HepG2 (cell line): ENCODE measurements at regions not wholly inside any gene's neighbourhood (a gene's known extent, or its start where the extent isn't known, plus 50 kb on each side); places are given as distances from the start of the nearest gene placed in this dataset.

ENCODE experiments used
- FOXM1 ChIP-seq: sonication (generic); formaldehyde crosslinking; IDR thresholded peaks from 2 replicates; pipeline ENCODE4 v1.5.0; 2020; ENCODE audit warnings: missing genetic modification reagents
- NFKBIZ ChIP-seq: IDR thresholded peaks from 2 replicates; pipeline ENCODE4 v1.6.1; 2018; ENCODE audit warnings: missing genetic modification reagents, missing compliant biosample characterization
- PITX1 ChIP-seq: sonication (generic); formaldehyde crosslinking; IDR thresholded peaks from 2 replicates; pipeline ENCODE4 v1.5.1; 2020; ENCODE audit warnings: mild to moderate bottlenecking, missing genetic modification reagents
- POLR2A ChIP-seq, 2 experiments: IDR thresholded peaks; 2 replicates each; pipeline ENCODE4 v1.6.1; 2011; ENCODE audit warnings: low read depth in 2 of 2, low read length in 2 of 2, mild to moderate bottlenecking in 1 of 2, moderate library complexity in 1 of 2; ENCODE audit not compliant: insufficient read depth in 1 of 2
- SIN3A ChIP-seq: IDR thresholded peaks from 2 replicates; pipeline ENCODE4 v1.6.1; 2011; ENCODE audit warnings: low read depth, mild to moderate bottlenecking, control low read depth, low read length, borderline replicate concordance
- SIN3B ChIP-seq: fragments of 150-350 bp; IDR thresholded peaks from 2 replicates; pipeline ENCODE4 v1.6.1; 2014; ENCODE audit warnings: low read length
- YY1 ChIP-seq: IDR thresholded peaks from 2 replicates; pipeline ENCODE4 v1.6.1; 2011; ENCODE audit warnings: low read length, low read depth, moderate library complexity, mild to moderate bottlenecking; ENCODE audit not compliant: insufficient read depth, insufficient replicate concordance
- ZC3H13 ChIP-seq: sonication (generic); formaldehyde crosslinking; IDR thresholded peaks from 2 replicates; pipeline ENCODE4 v1.8.1; 2023; ENCODE audit warnings: mild to moderate bottlenecking, missing genetic modification reagents, moderate library complexity
- ZNF232 ChIP-seq: sonication (generic); formaldehyde crosslinking; IDR thresholded peaks from 2 replicates; pipeline ENCODE4 v1.4.0; 2020; ENCODE audit warnings: missing genetic modification reagents, borderline replicate concordance
- ZNF256 ChIP-seq: sonication (generic); formaldehyde crosslinking; conservative IDR thresholded peaks from 2 replicates; pipeline ENCODE4 v1.4.0; 2020; ENCODE audit warnings: missing genetic modification reagents
- ZNF343 ChIP-seq: sonication (generic); formaldehyde crosslinking; IDR thresholded peaks from 2 replicates; pipeline ENCODE4 v1.4.0; 2020; ENCODE audit warnings: mild to moderate bottlenecking, missing genetic modification reagents
- TF ChIP-seq, protein P1 (sequence below): sonication (generic); formaldehyde crosslinking; IDR thresholded peaks from 2 replicates; pipeline ENCODE4 v1.4.0; 2020; ENCODE audit warnings: missing genetic modification reagents, borderline replicate concordance
- TF ChIP-seq, protein P2 (sequence below): sonication (generic); formaldehyde crosslinking; IDR thresholded peaks from 2 replicates; pipeline ENCODE4 v1.4.0; 2020; ENCODE audit warnings: mild to moderate bottlenecking, missing genetic modification reagents
- TF ChIP-seq, protein P3 (sequence below): sonication (generic); formaldehyde crosslinking; IDR thresholded peaks from 2 replicates; pipeline ENCODE4 v1.8.1; 2023; ENCODE audit warnings: missing genetic modification reagents, inconsistent platforms, borderline replicate concordance
- TF ChIP-seq, protein P4 (sequence below): sonication (generic); formaldehyde crosslinking; conservative IDR thresholded peaks from 2 replicates; pipeline ENCODE4 v1.8.0; 2022; ENCODE audit warnings: low read depth, missing genetic modification reagents
- TF ChIP-seq, protein P5 (sequence below): sonication (generic); formaldehyde crosslinking; IDR thresholded peaks from 2 replicates; pipeline ENCODE4 v1.8.0; 2022; ENCODE audit warnings: mild to moderate bottlenecking, missing genetic modification reagents, moderate library complexity

DNA sequence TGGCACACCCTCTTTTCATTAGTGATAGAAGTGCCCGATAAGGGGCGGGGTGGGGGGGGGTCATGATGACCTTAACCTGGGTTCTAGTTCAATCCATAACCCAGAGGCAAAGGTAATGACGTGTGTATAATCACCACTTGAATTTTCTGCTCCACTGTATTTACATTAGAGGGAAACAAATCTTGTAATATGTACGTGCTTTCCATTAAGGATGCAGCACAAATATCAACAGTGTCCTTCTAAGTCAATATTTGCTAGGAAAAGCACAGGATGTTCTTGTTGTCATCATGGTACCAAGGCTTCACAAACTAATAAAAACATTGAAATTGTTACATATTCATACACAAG lies 121.2 kb upstream of the SLC38A2 start (continued):
- TF ChIP-seq, protein P1, sequence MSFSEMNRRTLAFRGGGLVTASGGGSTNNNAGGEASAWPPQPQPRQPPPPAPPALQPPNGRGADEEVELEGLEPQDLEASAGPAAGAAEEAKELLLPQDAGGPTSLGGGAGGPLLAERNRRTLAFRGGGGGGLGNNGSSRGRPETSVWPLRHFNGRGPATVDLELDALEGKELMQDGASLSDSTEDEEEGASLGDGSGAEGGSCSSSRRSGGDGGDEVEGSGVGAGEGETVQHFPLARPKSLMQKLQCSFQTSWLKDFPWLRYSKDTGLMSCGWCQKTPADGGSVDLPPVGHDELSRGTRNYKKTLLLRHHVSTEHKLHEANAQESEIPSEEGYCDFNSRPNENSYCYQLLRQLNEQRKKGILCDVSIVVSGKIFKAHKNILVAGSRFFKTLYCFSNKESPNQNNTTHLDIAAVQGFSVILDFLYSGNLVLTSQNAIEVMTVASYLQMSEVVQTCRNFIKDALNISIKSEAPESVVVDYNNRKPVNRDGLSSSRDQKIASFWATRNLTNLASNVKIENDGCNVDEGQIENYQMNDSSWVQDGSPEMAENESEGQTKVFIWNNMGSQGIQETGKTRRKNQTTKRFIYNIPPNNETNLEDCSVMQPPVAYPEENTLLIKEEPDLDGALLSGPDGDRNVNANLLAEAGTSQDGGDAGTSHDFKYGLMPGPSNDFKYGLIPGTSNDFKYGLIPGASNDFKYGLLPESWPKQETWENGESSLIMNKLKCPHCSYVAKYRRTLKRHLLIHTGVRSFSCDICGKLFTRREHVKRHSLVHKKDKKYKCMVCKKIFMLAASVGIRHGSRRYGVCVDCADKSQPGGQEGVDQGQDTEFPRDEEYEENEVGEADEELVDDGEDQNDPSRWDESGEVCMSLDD (CRISPR knock-in tag) = no peak
- TF ChIP-seq, protein P2, sequence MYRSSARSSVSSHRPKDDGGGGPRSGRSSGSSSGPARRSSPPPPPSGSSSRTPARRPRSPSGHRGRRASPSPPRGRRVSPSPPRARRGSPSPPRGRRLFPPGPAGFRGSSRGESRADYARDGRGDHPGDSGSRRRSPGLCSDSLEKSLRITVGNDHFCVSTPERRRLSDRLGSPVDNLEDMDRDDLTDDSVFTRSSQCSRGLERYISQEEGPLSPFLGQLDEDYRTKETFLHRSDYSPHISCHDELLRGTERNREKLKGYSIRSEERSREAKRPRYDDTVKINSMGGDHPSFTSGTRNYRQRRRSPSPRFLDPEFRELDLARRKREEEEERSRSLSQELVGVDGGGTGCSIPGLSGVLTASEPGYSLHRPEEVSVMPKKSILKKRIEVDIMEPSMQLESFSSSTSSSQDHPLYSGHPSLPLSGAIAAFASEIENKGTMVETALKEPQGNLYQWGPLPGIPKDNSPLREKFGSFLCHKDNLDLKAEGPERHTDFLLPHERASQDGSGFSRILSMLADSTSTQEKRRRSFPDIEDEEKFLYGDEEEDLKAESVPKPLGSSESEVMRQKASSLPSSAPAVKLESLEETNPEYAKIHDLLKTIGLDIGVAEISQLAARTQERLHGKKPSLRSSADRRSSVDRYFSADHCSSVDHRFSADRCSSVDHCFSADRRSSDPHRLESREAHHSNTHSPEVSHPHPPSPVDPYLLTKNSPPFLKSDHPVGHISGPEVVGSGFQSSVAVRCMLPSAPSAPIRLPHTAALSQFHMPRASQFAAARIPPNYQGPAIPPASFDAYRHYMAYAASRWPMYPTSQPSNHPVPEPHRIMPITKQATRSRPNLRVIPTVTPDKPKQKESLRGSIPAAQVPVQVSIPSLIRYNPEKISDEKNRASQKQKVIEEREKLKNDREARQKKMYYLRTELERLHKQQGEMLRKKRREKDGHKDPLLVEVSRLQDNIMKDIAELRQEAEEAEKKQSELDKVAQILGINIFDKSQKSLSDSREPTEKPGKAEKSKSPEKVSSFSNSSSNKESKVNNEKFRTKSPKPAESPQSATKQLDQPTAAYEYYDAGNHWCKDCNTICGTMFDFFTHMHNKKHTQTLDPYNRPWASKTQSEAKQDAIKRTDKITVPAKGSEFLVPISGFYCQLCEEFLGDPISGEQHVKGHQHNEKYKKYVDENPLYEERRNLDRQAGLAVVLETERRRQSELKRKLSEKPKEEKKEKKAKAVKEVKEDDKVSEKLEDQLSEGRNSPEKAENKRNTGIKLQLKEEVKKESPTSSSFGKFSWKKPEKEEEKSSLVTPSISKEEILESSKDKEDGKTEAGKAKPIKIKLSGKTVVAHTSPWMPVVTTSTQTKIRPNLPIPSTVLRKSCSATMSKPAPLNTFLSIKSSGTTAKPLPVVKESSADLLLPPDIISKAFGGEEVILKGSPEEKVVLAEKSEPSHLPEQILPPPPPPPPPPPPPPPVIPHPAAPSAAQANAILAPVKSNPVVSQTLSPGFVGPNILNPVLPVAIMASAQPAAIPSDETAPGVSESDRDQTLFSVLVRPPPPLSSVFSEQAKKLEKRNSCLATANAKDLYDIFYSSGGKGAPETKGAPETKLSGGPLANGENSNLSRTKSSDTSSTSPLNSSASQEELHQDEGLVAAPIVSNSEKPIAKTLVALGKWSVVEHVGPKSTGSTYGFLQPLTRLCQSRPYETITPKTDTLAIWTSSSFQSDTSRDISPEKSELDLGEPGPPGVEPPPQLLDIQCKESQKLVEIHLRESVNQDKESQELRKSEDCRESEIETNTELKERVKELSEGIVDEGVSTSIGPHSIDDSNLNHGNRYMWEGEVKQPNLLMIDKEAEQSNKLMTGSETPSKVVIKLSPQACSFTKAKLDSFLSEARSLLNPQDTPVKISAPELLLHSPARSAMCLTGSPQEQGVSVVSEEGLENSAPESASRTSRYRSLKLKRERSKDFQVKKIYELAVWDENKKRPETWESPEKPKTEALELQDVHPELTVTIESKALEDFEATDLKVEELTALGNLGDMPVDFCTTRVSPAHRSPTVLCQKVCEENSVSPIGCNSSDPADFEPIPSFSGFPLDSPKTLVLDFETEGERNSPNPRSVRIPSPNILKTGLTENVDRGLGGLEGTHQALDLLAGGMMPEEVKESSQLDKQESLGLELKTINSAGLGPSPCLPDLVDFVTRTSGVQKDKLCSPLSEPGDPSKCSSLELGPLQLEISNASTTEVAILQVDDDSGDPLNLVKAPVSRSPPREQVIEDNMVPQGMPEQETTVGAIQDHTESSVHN (CRISPR knock-in tag) = no peak
- TF ChIP-seq SIN3B (no peak), PITX1 (CRISPR knock-in tag) (peak; percentile 75; the same call in 1 of the 2 replicates), FOXM1 (CRISPR knock-in tag) (no peak), ZC3H13 (CRISPR knock-in tag) (no peak), NFKBIZ (CRISPR knock-in tag) (0 out of 2 replicates have a peak, but pooled peaks have one; percentile 54), ZNF343 (CRISPR knock-in tag) (no peak), POLR2A (IDR thresholded peaks at IDR 0.05; ENCODE audit: insufficient read depth in 1 of 2, low read depth in 2 of 2, low read length in 2 of 2) (no peak), YY1 (no peak), ZNF232 (CRISPR knock-in tag) (no peak), SIN3A (no peak), ZNF256 (CRISPR knock-in tag) (no peak)
- TF ChIP-seq, protein P3, sequence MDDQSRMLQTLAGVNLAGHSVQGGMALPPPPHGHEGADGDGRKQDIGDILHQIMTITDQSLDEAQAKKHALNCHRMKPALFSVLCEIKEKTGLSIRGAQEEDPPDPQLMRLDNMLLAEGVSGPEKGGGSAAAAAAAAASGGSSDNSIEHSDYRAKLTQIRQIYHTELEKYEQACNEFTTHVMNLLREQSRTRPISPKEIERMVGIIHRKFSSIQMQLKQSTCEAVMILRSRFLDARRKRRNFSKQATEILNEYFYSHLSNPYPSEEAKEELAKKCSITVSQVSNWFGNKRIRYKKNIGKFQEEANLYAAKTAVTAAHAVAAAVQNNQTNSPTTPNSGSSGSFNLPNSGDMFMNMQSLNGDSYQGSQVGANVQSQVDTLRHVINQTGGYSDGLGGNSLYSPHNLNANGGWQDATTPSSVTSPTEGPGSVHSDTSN = no peak
- TF ChIP-seq, protein P4, sequence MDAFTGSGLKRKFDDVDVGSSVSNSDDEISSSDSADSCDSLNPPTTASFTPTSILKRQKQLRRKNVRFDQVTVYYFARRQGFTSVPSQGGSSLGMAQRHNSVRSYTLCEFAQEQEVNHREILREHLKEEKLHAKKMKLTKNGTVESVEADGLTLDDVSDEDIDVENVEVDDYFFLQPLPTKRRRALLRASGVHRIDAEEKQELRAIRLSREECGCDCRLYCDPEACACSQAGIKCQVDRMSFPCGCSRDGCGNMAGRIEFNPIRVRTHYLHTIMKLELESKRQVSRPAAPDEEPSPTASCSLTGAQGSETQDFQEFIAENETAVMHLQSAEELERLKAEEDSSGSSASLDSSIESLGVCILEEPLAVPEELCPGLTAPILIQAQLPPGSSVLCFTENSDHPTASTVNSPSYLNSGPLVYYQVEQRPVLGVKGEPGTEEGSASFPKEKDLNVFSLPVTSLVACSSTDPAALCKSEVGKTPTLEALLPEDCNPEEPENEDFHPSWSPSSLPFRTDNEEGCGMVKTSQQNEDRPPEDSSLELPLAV (CRISPR knock-in tag) = no peak
- TF ChIP-seq, protein P5, sequence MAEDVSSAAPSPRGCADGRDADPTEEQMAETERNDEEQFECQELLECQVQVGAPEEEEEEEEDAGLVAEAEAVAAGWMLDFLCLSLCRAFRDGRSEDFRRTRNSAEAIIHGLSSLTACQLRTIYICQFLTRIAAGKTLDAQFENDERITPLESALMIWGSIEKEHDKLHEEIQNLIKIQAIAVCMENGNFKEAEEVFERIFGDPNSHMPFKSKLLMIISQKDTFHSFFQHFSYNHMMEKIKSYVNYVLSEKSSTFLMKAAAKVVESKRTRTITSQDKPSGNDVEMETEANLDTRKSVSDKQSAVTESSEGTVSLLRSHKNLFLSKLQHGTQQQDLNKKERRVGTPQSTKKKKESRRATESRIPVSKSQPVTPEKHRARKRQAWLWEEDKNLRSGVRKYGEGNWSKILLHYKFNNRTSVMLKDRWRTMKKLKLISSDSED = no peak
